GM19438 (cell line): ENCODE measurements at regions not wholly inside any gene's neighbourhood (a gene's known extent, or its start where the extent isn't known, plus 50 kb on each side); places are given as distances from the start of the nearest gene placed in this dataset.
A peak's percentile ranks its signal among the peaks of the same experiment; 100 is the strongest.
"Not testable (repeated sequence)": the region's sequence is repeated elsewhere in the genome, so short reads cannot be mapped to it uniquely, and the experiment has no call there.

Experiments
- ATAC-seq: cut with Tn5 transposase; IDR thresholded peaks from one replicate; pipeline ENCODE4 v1.9.1; 2021; ENCODE audit warnings: low read depth; ENCODE audit not compliant: unreplicated experiment

DNA sequence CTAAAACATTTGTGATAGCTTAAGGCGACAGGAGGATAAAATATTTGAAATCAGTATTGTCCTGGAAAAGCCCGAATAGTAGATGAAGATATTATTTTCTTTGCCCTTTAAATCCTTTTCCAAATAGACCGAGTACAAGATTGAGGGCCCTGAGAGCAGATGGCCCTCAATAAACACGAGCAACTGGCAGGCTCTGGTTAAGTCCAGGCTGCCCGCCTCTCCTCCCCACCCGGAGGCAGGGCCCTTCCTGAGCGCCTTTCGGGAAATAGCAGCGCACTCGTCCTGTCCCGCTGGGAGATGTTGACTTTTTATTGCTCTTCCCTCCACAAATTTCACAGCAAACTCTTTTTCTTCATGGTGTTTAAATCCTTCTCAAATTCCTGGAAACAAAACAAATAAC is 50.8 kb upstream of the MAX start:
- ATAC-seq: no peak

DNA sequence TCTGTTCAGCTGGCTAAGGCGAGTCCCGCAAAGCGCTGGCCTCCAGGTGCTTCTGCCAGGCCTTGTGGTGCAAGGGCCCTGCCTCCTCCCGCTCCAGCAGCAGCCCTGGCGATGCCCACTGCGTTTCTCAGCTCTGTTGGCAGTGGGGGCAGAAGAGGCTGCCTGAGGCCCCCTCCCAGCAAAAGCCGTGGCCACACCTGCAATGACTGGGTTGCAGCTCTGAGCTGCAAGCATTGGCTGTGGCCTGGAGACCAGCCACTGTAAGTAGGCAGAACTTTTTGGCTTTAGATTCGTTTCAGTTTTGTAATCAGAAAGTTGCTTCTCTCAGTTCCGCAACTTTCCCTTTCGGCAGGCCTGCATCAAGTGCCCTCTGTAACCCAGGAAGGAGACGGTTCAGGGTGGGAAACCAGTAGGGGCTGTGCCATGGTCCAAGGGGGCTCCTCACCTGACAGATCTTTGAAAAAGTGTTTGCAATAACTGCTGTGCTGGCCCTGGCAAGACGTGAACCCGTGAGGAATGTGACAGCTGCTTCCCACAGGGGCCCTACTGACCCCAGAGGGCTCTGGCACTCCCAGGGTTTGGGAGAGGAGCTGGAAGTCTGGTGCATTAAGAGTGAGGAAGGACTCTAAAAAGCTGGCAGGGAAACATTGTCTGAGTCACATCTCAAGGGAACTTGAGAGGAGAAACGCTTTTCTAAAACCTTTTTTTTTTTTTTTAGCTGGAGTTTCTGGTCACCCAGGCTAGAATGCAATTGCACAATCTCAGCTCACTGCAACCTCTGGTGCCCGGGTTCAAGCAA is 54.5 kb upstream of the MAX start:
- peak; percentile 73 for ATAC-seq

DNA sequence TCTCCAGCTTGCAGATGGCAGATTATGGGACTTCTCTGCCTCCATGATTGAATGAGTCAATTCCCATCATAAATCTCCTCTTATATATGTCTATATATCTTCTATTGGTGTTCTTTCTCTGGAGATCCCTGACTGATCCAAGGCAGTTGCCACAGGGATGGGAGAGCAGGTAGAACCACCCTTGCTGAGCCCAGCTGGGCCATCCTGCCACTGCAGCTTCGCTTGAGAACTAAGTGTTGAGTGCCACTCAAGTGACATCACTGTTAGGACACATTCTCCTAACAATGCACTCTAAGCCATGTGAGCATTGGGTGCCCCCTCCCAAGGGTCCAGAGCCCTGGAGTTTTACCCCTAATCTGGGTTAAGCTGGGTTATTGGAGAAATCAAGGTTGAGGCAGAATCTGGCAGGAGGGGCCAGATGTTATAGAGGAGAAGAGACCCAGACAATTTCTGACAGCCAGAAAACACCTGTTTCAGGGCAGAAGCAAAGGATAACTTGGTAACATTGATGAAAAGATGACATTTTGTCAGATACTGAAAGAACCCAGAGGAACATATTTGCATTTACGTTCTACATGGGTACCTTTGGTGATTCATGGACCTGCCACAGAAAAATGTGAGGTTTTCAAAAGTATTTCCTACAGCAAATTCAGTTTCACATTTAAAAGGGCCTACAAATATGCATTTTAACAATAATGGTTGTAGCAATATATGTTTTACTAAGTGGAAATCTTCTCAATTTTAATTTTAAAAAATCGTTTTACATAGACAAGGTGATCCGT is 57.2 kb upstream of the MAX start:
- ATAC-seq: peak; percentile 66

DNA sequence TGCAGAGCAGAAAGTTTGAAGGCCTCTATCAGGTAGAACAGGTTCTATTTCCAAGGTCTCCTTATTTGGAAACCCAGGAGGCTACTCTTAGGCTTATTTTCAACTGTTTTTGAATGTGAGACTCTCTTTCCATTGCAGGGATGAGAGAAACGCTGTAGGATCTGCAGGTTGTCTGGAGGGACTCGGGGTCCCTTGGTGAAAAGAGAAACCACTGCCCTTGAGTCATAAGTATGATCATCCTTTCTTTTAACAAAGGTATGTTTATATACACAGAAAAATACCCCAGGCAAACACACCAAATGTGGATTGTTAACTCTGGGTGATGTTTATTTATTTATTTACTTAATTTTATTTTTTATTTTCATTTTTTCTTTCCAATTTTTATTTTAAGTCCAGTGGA is 57.8 kb upstream of the MAX start:
- ATAC-seq: no peak

DNA sequence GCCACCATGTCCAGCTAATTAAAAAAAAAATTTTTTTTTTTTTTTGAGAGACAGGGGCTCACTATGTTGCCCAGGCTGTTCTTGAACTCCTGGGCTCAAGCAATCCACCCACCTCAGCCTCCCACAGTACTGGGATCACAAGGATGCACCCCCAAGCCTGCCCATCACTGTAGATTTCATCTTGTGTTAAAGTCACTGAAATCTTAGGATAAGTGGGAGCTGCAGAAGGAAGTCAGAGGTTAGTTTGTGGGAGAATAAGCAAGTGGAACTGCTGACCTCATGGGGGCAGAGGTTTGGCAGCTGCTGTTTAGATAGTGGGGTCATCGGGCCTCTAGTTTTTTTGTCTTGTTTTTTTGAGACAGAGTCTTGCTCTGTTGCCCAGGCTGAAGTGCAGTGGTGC is 59.7 kb upstream of the MAX start:
- ATAC-seq: no peak

DNA sequence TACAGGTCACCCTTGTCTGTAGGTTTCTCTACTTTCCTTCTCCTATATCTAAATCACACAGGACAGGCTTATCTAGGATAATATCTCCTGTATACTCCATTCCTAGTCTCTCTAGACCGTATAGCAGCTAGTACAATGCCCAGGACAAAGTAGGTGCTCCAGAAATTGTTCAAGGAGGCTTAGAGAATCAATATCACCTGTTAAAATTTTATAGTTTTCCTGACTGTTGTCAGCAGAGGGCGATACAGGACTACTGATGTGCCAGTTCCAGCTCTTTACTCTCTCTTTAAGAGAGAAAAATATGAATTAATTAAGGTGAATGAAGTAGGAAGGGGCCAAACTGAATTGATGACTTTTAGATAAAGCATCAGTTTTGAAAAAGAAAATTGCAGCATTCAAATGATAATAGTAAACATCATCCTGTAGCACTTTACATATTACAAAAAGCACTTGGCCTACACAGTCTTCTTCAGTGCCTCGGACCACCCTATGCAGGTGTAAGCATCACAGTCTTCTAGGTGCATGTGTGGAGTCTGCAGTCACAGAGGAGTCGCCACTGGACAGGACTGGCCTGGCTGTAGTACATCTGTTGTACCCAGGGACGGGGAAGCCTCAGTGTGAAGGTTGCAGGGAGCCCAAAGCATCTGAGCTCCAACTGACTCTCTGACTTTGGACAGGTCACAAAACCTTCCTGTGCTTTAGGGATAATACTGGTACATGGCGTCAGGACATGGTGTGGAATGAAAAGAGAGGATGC is 61.9 kb upstream of the MAX start:
- ATAC-seq: no peak

DNA sequence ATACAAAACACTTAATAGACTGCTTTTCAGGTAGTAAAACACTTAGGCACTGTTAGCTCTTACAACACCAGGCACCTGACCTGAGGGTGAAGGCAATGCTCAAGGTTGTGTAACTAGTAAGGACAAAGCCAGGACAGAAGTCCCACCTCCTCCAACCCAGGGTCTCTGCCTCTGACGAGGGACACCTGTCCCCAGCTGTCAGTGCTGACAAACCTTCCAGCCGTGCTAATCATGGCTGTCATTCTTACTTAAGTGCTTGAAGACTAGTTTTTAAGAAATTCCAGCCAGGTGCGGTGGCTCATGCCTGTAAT is 62.5 kb upstream of the MAX start:
- ATAC-seq: no peak

DNA sequence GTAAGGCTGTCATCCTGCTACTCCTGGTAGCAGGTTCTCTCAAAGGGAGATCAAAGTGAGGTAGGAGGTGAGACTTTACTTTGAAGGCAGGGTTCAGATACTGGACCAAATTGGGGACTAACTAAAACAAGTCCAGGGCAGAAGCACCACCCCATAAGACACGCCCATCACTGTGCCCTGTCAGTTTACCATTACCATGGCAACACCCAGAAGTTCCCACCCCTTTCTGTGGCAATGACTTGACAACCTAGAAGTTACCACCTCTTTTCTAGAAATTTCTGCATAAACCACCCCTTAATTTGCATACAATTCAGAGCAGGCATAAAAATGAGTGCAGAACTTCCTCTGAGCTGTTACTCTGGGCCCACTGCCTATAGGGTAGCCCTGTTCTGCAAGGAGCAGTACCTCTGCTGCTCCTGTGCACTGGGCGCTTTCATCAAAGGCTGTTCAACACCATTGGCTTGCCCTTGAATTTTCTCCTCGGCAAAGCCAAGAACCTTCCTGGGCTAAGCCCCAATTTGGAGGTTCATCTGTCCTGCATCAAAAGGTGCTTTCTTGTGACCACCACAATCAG is 64.8 kb upstream of the MAX start:
- ATAC-seq: no peak

DNA sequence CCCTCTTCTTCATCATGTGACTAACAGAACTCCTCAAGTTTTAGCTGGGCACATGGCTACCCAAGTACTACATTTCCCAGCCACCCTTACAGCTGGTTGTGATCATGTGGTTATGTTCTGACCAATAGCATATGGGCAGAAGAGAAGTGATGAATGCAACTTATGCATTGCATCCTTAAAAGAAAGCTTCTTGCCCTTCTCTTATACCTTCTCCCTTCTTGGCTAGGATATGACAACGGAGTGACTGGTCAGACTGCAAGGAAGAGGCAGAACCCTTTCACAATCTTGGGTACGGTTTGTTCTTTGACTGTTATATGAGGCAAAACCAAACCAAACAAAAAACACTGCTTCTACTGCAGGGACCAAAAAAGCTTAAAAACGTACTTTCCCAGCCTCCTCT is 66.5 kb upstream of the MAX start:
- no peak for ATAC-seq

DNA sequence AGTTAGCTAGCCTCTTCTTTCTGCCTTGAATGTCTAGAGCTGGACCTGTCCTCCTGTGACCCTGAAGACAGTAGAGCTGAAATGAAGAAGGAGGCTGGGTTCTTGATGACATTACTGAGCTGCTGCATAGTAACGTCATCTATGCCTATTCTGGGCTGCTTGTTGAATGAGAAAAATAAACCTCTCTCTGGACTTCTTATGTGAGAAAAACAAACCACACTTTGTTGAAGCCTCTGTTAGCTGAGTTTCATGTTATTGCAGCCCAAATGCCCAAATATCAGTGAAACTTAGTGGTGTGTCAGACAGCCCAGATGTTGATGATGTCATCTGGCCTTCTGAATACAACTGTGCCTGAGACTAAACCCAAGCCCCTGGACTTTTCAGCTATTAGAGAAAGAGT is 67.0 kb upstream of the MAX start:
- ATAC-seq: peak; percentile 82

DNA sequence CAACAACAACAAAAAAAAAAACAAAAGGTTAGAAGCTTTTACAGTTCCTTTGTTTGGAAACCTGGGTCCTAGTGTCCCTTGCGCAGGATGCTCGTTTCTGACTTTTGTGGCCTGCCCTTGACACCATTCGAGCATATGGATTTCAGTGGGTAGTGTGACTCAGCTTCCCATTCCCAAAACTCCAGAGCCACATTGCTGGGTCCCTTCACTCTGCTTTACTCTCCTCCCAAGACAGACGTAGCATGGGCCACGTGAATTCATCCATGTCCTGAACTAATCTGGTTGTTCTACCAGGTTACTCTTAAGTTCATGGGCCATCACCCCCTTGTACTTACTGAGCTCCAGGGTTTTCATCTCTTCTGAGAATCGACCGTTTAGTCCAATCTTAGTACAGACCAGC is 68.0 kb upstream of the MAX start:
- no peak for ATAC-seq

DNA sequence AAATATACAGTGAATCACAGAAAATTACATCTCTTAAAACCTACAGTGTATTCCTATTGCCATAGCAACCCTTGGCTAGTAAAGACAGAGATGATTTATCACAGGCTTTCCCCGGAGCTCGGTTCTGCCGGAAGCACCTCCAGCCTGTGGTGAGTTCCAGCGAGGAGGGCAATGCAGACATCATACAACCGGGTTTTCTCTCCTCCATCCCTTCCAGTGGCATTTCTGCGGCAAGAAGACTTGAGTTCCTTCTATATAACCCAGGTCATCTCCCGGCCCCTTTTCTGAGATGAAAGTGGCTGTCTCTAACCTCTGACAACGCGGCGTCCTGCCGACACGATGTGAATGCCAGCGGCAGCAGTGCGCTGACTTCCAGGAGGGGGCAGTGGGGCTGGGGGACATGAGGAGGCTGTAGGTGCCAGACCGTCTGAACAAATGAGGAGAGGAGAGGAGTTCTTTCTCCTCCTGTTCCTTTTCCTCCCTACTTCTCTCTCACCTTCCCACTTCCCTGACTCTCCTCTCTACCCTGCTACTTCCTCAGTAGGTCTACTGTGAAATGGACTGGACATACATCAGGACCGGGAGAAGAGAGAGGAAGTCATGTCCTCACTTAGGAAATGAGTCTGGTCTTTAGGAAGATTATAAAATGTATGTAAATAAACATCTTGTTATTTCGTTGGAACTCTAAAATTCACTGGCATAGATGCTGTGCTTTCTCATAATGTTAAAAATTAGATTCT is 68.6 kb upstream of the MAX start:
- ATAC-seq: no peak

DNA sequence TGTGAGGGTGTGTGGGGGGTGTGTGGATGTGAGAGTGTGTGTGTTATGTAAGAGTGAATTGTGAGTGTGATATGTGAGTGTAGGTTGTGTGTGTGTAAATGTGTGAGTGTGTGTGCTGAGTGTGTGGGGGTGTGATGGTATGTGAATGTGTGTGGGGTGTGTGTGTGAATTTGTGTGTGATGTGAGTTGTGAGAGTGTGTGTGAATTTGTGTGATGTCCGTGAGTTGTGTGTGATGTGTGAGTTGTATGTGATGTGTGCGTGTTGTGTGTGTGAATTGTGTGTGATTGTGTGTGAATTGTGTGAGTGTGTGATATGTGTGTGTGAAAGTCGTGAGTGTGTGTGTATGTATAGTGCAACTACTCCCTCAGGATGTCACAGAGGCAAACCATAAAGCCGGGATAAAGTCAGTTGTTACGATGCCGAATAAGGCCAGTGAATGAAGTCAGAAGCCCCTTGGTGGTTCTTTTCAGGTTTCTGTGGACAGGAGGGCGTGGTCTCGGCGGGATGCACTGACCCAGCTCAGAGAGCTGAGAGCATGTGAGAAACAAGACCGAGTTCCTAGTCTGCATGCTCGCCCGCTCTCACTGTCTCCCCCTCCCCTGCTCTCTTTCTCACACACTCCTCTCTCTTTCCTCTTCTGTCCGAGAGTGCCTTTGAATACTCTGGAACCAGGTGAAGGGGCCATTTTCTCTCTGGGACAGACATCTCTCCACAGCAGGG is 71.8 kb upstream of the MAX start:
- no peak for ATAC-seq

DNA sequence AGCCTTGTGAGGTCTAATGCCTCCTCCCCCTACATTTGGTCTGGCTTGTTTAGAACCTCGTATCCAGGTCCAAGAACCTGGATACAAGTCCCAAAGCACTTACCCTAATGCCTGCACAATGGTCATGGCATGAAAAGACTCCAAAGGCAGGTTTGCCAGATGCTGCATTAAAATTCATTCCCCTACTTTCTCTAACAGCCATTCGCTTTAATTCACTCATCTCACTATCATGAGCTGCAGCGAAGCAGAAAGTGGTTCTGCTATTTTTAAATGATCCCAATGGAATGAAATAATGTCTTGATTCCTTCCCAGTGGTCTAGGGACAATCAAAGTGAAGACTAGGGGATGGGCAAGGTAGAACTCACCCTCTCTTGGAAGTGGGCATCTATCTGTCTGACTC is 72.5 kb upstream of the MAX start:
- no peak for ATAC-seq

DNA sequence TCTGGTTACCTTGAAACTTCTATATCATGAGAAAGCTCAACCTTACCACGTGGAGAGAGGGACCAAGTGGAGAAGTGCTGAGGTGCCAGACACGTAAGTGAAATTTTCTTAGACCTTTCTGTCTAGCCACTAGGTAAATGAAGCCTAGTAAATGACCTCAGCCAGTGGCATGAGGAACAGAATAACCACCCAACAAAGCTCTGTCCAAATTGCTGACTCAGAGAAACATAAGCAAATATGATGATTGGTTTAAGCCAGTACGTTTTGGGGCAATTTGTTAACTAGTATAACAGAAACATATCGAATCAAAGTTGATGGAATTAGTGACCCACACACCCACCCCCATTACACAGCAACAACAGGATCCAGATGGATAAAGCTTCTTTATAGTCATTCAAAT is 75.2 kb upstream of the MAX start:
- ATAC-seq: no peak

DNA sequence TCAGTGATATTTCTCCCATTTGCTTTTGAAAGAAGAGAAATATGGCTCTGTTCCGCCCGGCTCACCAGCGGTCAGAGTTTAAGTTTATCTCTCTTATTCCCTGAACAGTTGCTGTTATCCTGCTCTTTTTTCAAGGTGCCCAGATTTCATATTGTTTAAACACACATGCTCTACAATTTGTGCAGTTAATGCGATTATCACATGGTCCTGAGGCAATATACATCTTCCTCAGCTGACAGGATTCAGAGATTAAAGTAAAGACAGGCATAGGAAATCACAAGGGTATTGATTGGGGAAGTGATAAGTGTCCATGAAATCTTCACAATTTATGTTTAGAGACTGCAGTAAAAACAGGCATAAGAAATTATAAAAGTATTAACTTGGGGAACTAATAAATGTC is 76.9 kb upstream of the MAX start:
- not testable (repeated sequence) for ATAC-seq

DNA sequence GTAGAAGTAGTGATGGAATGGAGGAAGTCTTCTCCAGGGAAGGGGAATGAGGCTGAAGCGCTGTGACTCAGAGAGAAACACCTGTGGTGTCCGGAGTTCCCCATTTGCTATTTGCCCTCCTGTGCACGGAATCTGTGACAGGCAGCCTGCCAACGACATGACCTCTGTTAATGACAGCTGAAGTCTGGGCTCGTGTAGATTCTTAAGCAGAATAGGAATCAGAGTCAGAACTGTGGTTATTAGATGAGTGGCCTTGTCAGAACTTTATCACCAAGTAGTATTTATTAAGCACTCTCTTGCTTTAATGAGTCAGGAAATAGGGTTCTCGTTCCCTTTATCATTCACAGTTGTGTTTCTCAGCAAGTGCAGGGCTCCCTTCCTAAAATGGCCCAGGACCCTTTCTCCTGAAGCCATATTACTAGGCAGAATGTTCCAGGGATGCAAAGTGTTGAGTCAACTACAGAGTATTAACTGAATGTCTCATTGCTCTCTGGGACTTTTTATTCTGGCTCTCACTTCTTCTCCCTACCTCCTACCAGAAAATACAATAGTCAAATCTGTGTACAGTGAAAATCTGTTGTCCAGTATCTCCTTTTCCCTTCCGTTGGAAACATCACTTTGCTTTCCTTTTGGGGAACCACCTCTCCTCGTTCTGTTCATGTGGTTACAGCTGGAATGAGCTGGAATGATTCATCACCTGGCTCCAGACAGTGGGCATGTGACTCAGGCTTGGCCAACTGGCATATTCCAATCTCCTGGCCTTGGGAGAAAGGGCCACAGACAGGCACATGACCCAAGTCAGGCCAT is 77.8 kb upstream of the MAX start:
- peak; percentile 81 for ATAC-seq

DNA sequence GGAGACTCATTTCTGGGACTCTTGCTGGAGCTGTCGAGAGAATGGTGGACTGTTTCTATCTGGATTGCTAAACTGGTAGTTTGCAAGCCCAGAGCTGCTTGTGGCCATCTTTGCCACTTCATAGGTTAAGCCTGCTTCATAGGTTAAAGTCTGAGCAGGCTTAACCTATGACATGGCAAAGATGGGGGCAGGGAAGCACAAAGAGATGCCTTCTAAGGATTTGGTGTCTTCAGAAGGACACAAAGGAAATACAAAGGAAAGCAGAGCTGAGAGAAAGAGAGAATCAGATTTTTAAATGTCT is 78.4 kb upstream of the MAX start:
- ATAC-seq: no peak

DNA sequence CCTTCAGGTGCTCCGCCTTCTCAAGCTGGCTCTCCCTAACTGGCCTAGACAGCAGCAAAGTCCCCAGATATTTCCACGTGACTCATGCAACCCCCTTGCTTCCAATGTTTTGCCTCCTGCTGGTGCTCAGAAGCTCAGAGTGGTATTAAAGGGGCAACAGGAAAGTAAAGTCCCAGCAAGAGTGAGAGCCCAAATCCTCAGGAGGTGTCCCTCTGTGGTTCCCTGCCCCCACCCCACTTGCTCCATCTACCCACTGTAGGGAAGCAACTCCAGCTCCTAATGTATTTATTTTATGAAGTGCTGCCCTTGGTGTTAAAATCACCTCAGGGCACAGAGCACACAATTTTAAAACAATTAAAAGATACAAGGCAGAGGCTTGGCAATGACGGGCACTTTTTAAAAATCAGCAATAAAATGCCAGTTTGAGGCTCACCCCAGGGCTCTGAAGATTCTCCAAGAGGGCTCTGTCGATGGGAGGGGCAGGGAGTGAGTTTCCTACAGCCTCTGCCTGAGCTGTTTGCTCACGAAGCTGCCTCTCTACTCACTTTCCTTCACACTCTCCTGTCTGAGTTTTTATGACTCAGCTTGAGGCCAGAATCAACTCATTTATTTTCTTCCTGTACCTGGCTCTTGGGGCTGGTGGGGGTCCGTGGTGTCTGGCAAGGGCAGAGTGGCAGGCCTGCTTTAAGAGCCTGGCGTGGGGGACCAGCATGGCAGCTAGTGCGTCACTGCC is 81.9 kb upstream of the MAX start:
- no peak for ATAC-seq
